SH-SY5Y (cell line): ENCODE measurements at regions not wholly inside any gene's neighbourhood (a gene's known extent, or its start where the extent isn't known, plus 50 kb on each side); places are given as distances from the start of the nearest gene placed in this dataset.

ENCODE experiments used
- GATA2 ChIP-seq: IDR thresholded peaks from 2 replicates; pipeline ENCODE4 v1.6.1; 2011; ENCODE audit warnings: mild to moderate bottlenecking, low read depth, low read length
- GATA3 ChIP-seq: IDR thresholded peaks from 2 replicates; pipeline ENCODE4 v1.6.1; 2011; ENCODE audit warnings: low read depth, mild to moderate bottlenecking, low read length, moderate library complexity

DNA sequence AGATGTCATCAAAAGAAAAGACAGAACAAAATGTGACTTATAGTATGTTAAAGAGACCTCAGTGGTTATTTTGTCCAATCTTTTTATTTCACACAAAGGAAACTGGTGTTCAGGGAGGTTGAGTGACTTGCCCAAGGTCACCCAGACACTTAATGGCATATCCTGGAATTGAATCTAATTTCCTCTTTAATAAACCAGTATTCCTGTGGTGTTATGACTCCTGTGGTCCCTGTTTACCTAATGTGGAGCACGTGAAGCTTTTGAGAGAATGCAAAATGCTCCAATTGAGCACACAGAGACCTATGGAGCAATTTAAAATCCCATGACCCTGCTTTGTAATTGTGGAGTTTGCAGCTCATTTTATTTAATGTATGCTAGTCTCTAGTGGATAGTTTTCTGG is 251.9 kb downstream of the REEP3 start:
- no peak for TF ChIP-seq GATA2
- TF ChIP-seq GATA3 = no peak
